Fibroblast of lung (primary cell): ENCODE measurements at regions not wholly inside any gene's neighbourhood (a gene's known extent, or its start where the extent isn't known, plus 50 kb on each side); places are given as distances from the start of the nearest gene placed in this dataset.

Source experiments
- EZH2 ChIP-seq: IDR thresholded peaks from 2 replicates; pipeline ENCODE4 v1.5.1; 2012; ENCODE audit warnings: low read length, control low read depth, mild to moderate bottlenecking; ENCODE audit errors: missing control alignments
- TF ChIP-seq, protein P1 (sequence below), 2 donors: IDR thresholded peaks in 1 of 2; conservative IDR thresholded peaks in 1 of 2; 1 replicate in 1 of 2; 2 replicates in 1 of 2; pipeline ENCODE4 v1.5.1; 2011 to 2012; ENCODE audit warnings: low read length in 2 of 2, control low read depth in 1 of 2, inconsistent platforms in 1 of 2, low read depth in 1 of 2, mild to moderate bottlenecking in 1 of 2

- TF ChIP-seq, protein P1, sequence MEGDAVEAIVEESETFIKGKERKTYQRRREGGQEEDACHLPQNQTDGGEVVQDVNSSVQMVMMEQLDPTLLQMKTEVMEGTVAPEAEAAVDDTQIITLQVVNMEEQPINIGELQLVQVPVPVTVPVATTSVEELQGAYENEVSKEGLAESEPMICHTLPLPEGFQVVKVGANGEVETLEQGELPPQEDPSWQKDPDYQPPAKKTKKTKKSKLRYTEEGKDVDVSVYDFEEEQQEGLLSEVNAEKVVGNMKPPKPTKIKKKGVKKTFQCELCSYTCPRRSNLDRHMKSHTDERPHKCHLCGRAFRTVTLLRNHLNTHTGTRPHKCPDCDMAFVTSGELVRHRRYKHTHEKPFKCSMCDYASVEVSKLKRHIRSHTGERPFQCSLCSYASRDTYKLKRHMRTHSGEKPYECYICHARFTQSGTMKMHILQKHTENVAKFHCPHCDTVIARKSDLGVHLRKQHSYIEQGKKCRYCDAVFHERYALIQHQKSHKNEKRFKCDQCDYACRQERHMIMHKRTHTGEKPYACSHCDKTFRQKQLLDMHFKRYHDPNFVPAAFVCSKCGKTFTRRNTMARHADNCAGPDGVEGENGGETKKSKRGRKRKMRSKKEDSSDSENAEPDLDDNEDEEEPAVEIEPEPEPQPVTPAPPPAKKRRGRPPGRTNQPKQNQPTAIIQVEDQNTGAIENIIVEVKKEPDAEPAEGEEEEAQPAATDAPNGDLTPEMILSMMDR (conservative IDR thresholded peaks at IDR 0.05 in 1 of 2, IDR thresholded peaks at IDR 0.05 in 1 of 2; ENCODE audit: low read depth in 1 of 2, low read length in 2 of 2) = no peak
- no peak for TF ChIP-seq EZH2
Measured at GRCh38 chr18:6557770-6558248, 143.1 kb upstream of the L3MBTL4 start.
